K562 (cell line): ENCODE measurements at regions not wholly inside any gene's neighbourhood (a gene's known extent, or its start where the extent isn't known, plus 50 kb on each side); places are given as distances from the start of the nearest gene placed in this dataset.

Experiments used
- ATAC-seq: fragments of 200-7000 bp; cut with Tn5 transposase; 3 replicates; pipeline ENCODE4 v1.9.1; 2020; ENCODE audit warnings: moderate library complexity
- BruUV-seq: library from RNA; stranded (reverse); fragments of 400-500 nt; replicated peaks from 2 replicates; lab custom pipeline; 2021; lab: Mats Ljungman, UMichigan
- CTCF ChIA-PET: fragments of 300-600 bp; formaldehyde crosslinking; extraction: SDS; loops from one replicate; lab custom pipeline; 2021; ENCODE audit warnings: low intra/inter-chr PET ratio; lab: Yijun Ruan, JAX
- POLR2A ChIA-PET: fragments of 300-600, 350-650 bp; sonication (Branson Sonifier 250); formaldehyde crosslinking; extraction: SDS; loops from one replicate; lab custom pipeline; 2021; ENCODE audit warnings: antibody characterized with exemption, inconsistent platforms; lab: Yijun Ruan, JAX
- DNase-seq, 4 experiments: peaks; one replicate each; pipeline versions ENCODE4 v3.0.0 to v3.0.0-alpha.2; 2011 to 2018; ENCODE audit warnings: low spot score in 3 of 4, mixed read lengths in 3 of 4; ENCODE audit errors: extremely low read depth in 1 of 4
- FAIRE-seq: peaks from 2 replicates; lab custom pipeline; 2011; peaks lifted over from hg19 to GRCh38; lab: Jason Lieb, UNC
- H2AFZ ChIP-seq: 2 replicates; pipeline ENCODE4 v1.6.0; 2011; ENCODE audit warnings: low read depth, low read length, control low read depth, inconsistent platforms
- H3K27ac ChIP-seq: fragments of 200-600 bp; 3 replicates; pipeline ENCODE4 v1.8.0; 2011; ENCODE audit warnings: low read depth, mild to moderate bottlenecking, control low read depth, inconsistent platforms, low read length, moderate library complexity, mixed read lengths; ENCODE audit errors: extremely low read depth
- H3K27me3 ChIP-seq, 2 experiments: fragments of 300-600 bp in 1 of 2; 2 replicates in 1 of 2; 3 replicates in 1 of 2; pipeline versions ENCODE4 v1.6.0 to v1.8.0; 2011; ENCODE audit warnings: inconsistent platforms in 2 of 2, low read length in 2 of 2, mild to moderate bottlenecking in 1 of 2, mixed read lengths in 1 of 2, moderate library complexity in 1 of 2; ENCODE audit not compliant: control insufficient read depth in 2 of 2, insufficient read depth in 2 of 2
- H3K36me3 ChIP-seq: fragments of 300-600 bp; 3 replicates; pipeline ENCODE4 v1.8.0; 2011; ENCODE audit warnings: mild to moderate bottlenecking, low read length, inconsistent platforms; ENCODE audit not compliant: control insufficient read depth, insufficient read depth
- H3K4me1 ChIP-seq, 2 experiments: fragments of 200-600 bp in 1 of 2; replicated peaks in 1 of 2; 2 replicates in 1 of 2; 3 replicates in 1 of 2; pipeline versions ENCODE4 v1.5.1 to v1.8.0; 2011; ENCODE audit warnings: inconsistent platforms in 2 of 2, low read length in 2 of 2, mild to moderate bottlenecking in 1 of 2, mixed read lengths in 1 of 2, moderate library complexity in 1 of 2; ENCODE audit not compliant: control insufficient read depth in 2 of 2, insufficient read depth in 2 of 2
- H3K4me2 ChIP-seq: 2 replicates; pipeline ENCODE4 v1.6.1; 2011; ENCODE audit warnings: low read length, control low read depth, inconsistent platforms, mixed read lengths; ENCODE audit not compliant: insufficient read depth
- H3K4me3 ChIP-seq: fragments of 200-600 bp; sonication (generic), shearing (Covaris generic); 2 replicates; pipeline ENCODE4 v1.5.1; 2016; ENCODE audit warnings: control low read depth, inconsistent platforms
- H3K79me2 ChIP-seq: fragments of 200-600 bp; 3 replicates; pipeline ENCODE4 v1.8.0; 2011; ENCODE audit warnings: low read length, inconsistent platforms; ENCODE audit not compliant: control insufficient read depth, insufficient read depth
- H3K9ac ChIP-seq, 2 experiments: 2 replicates each; pipeline versions ENCODE4 v1.6.0 to v1.6.1; 2011; ENCODE audit warnings: low read depth in 2 of 2, low read length in 2 of 2, control low read depth in 1 of 2, inconsistent platforms in 1 of 2, mild to moderate bottlenecking in 1 of 2, mixed read lengths in 1 of 2; ENCODE audit not compliant: insufficient read depth in 1 of 2
- H3K9me1 ChIP-seq: one replicate; pipeline ENCODE4 v1.6.0; 2011; ENCODE audit warnings: inconsistent platforms, mild to moderate bottlenecking, low read length, moderate library complexity; ENCODE audit not compliant: control insufficient read depth, insufficient read depth
- H3K9me3 ChIP-seq: replicated peaks from 2 replicates; pipeline ENCODE4 v1.5.1; 2011; ENCODE audit warnings: low read depth, low read length, inconsistent platforms; ENCODE audit not compliant: control insufficient read depth, insufficient read depth
- H4K20me1 ChIP-seq: replicated peaks from 2 replicates; pipeline ENCODE4 v1.6.1; 2011; ENCODE audit warnings: low read length, inconsistent platforms, mixed read lengths; ENCODE audit not compliant: control insufficient read depth, insufficient read depth
- ARID3B ChIP-seq: fragments of 250-450 bp; sonication (Bioruptor Pico); IDR thresholded peaks from 2 replicates; pipeline ENCODE4 v1.4.0; 2020; ENCODE audit warnings: borderline replicate concordance
- BRF1 ChIP-seq: IDR thresholded peaks from 3 replicates; pipeline ENCODE4 v1.6.1; 2011; ENCODE audit warnings: borderline replicate concordance, mild to moderate bottlenecking; ENCODE audit not compliant: insufficient read length; ENCODE audit errors: extremely low read depth
- CTCF ChIP-seq, 3 experiments: IDR thresholded peaks in 2 of 3; conservative IDR thresholded peaks in 1 of 3; 2 replicates each; pipeline ENCODE4 v1.5.1; 2011 to 2012; ENCODE audit warnings: low read length in 3 of 3, mild to moderate bottlenecking in 3 of 3, control low read depth in 2 of 3, improper control_type of control experiment in 1 of 3, inconsistent platforms in 1 of 3, low read depth in 1 of 3, mixed read lengths in 1 of 3, moderate library complexity in 1 of 3; ENCODE audit not compliant: insufficient read depth in 2 of 3
- HEY1 ChIP-seq: fragments of 250-450 bp; sonication (Bioruptor Pico); IDR thresholded peaks from 2 replicates; pipeline ENCODE4 v1.5.0; 2020; ENCODE audit warnings: mild to moderate bottlenecking, moderate library complexity, borderline replicate concordance
- IRF1 ChIP-seq: sonication (generic); formaldehyde crosslinking; IDR thresholded peaks from 2 replicates; pipeline ENCODE4 v1.8.0; 2022; ENCODE audit warnings: missing genetic modification reagents, mild to moderate bottlenecking, borderline replicate concordance
- KDM4B ChIP-seq, 2 experiments: fragments of 450-650 bp in 1 of 2; sonication (generic) in 1 of 2; IDR thresholded peaks; 2 replicates each; pipeline ENCODE4 v1.6.1; 2016 to 2017; ENCODE audit warnings: borderline replicate concordance in 2 of 2, antibody characterized with exemption in 1 of 2, low read depth in 1 of 2, mild to moderate bottlenecking in 1 of 2
- LCOR ChIP-seq: sonication (generic); formaldehyde crosslinking; IDR thresholded peaks from 2 replicates; pipeline ENCODE4 v1.8.0; 2022; ENCODE audit warnings: mild to moderate bottlenecking, missing genetic modification reagents
- PHTF2 ChIP-seq: fragments of 250-450 bp; sonication (Bioruptor Pico); IDR thresholded peaks from 2 replicates; pipeline ENCODE4 v1.5.0; 2021; ENCODE audit warnings: mild to moderate bottlenecking
- POLR2AphosphoS2 ChIP-seq: IDR thresholded peaks from 2 replicates; pipeline ENCODE4 v1.6.1; 2012; ENCODE audit warnings: low read length, improper control_type of control experiment
- POLR2H ChIP-seq: IDR thresholded peaks from 2 replicates; pipeline ENCODE4 v1.6.1; 2016; ENCODE audit warnings: missing genetic modification characterization, low read depth, mild to moderate bottlenecking, control low read depth, missing compliant biosample characterization, moderate library complexity
- RAD21 ChIP-seq, 2 experiments: fragments of 250-450 bp in 1 of 2; fragments of 450-650 bp in 1 of 2; sonication (Bioruptor Pico) in 1 of 2; formaldehyde crosslinking in 1 of 2; IDR thresholded peaks in 1 of 2; conservative IDR thresholded peaks in 1 of 2; 2 replicates each; pipeline versions ENCODE4 v1.4.0 to v1.8.0; 2020 to 2022; ENCODE audit warnings: mild to moderate bottlenecking in 2 of 2, moderate library complexity in 1 of 2
- RFX7 ChIP-seq: fragments of 250-450 bp; sonication (Bioruptor Pico); IDR thresholded peaks from 2 replicates; pipeline ENCODE4 v1.5.1; 2021; ENCODE audit warnings: mild to moderate bottlenecking
- SIX5 ChIP-seq, 2 experiments: IDR thresholded peaks; 2 replicates each; pipeline ENCODE4 v1.6.1; 2011; ENCODE audit warnings: low read length in 2 of 2, borderline replicate concordance in 1 of 2, low read depth in 1 of 2, mild to moderate bottlenecking in 1 of 2, moderate library complexity in 1 of 2; ENCODE audit not compliant: insufficient read depth in 1 of 2
- SNIP1 ChIP-seq: fragments of 450-650 bp; IDR thresholded peaks from 2 replicates; pipeline ENCODE4 v1.7.1; 2017; ENCODE audit warnings: low read depth, mild to moderate bottlenecking
- SUPT5H ChIP-seq: fragments of 450-650 bp; IDR thresholded peaks from 2 replicates; pipeline ENCODE4 v1.6.1; 2016
- ZBTB8A ChIP-seq: fragments of 450-650 bp; IDR thresholded peaks from 2 replicates; pipeline ENCODE4 v1.6.1; 2018; ENCODE audit warnings: mild to moderate bottlenecking, moderate library complexity; ENCODE audit not compliant: partially characterized antibody
- ZFPM2 ChIP-seq: fragments of 250-450 bp; sonication (Bioruptor Pico); IDR thresholded peaks from 2 replicates; pipeline ENCODE4 v1.5.1; 2022; ENCODE audit warnings: mild to moderate bottlenecking
- ZNF551 ChIP-seq: fragments of 250-450 bp; sonication (Bioruptor Pico); IDR thresholded peaks from 2 replicates; pipeline ENCODE4 v1.5.0; 2021; ENCODE audit warnings: mild to moderate bottlenecking, moderate library complexity
- ZNF717 ChIP-seq: fragments of 250-450 bp; sonication (Bioruptor Pico); IDR thresholded peaks from 2 replicates; pipeline ENCODE4 v1.5.0; 2021
- WGBS: fragments of 100-300 bp; shearing (Covaris generic); methylation state at CpG from one replicate; pipeline ENCODE4 v1.1.6; 2016; ENCODE audit warnings: low coverage, mixed read lengths; ENCODE audit not compliant: insufficient coverage; ENCODE audit errors: missing lambda C conversion rate; 5-methylcytosine and 5-hydroxymethylcytosine counted together
- in situ Hi-C: fragments of 300-500 bp; cut with MboI; formaldehyde crosslinking; loops from 4 replicates; pipeline ENCODE4 v1.15.0; 2018; ENCODE audit warnings: inconsistent platforms, mixed read lengths
- intact Hi-C: fragments of 100-400 bp; cut with micrococcal nuclease; formaldehyde crosslinking; loops from 2 replicates; pipeline ENCODE4 v1.14.2; 2022

GRCh38 chr2:181285116-181285515 is 172.1 kb upstream of the ITGA4 start (continued):
- TF ChIP-seq POLR2H (tag) (no peak), POLR2AphosphoS2 (no peak)

GRCh38 chr2:181289698-181290097 is 167.5 kb upstream of the ITGA4 start:
- Histone ChIP-seq H3K4me2 (no peak overlapping the region), H3K9me1 (no peaks in the 10 kb centered on the region), H3K79me2 (no peaks in the 10 kb centered on the region), H3K4me3 (no peak overlapping the region), H3K9ac (no peak overlapping the region), H3K27me3 (no peaks in the 10 kb centered on the region), H3K27ac (no peak overlapping the region), H2AFZ (no peak overlapping the region), H3K4me1 (no peaks in the 10 kb centered on the region), H3K9me3 (no peaks in the 10 kb centered on the region; the same call in 1 of the 2 replicates), H4K20me1 (no peaks in the 10 kb centered on the region), H3K36me3 (no peaks in the 10 kb centered on the region)
- CTCF ChIA-PET, result no interaction called here
- 2% methylated on average over 3 of the region's 3 CpGs for WGBS
- ATAC-seq, result no peak
- no TSS peak for BruUV-seq
- FAIRE-seq, result no peak
- no peak for DNase-seq
- in situ Hi-C loops, result no loop called here
- intact Hi-C loops, result no loop called here
- POLR2A ChIA-PET, result no interaction called here
- TF ChIP-seq SUPT5H (no peak), ZBTB8A (no peak), SIX5 (IDR thresholded peaks at IDR 0.05; ENCODE audit: borderline replicate concordance in 1 of 2, insufficient read depth in 1 of 2, low read depth in 1 of 2, low read length in 2 of 2) (no peak), ZFPM2 (CRISPR knock-in tag) (no peak), PHTF2 (CRISPR knock-in tag) (no peak), ZNF717 (CRISPR knock-in tag) (no peak), HEY1 (no peak), ZNF551 (CRISPR knock-in tag) (no peak), ARID3B (CRISPR knock-in tag) (no peak), BRF1 (no peak), KDM4B (IDR thresholded peaks at IDR 0.05; ENCODE audit: borderline replicate concordance in 2 of 2, low read depth in 1 of 2) (no peak), SNIP1 (no peak), LCOR (CRISPR knock-in tag) (no peak), IRF1 (CRISPR knock-in tag) (no peak), RAD21 (CRISPR knock-in tag; conservative IDR thresholded peaks at IDR 0.05 in 1 of 2, IDR thresholded peaks at IDR 0.05 in 1 of 2) (no peak), CTCF (IDR thresholded peaks at IDR 0.05 in 2 of 3, conservative IDR thresholded peaks at IDR 0.05 in 1 of 3; ENCODE audit: insufficient read depth in 2 of 3, low read depth in 1 of 3, low read length in 3 of 3) (no peak), RFX7 (CRISPR knock-in tag) (no peak)
